GM18909 (cell line): ENCODE measurements at regions not wholly inside any gene's neighbourhood (a gene's known extent, or its start where the extent isn't known, plus 50 kb on each side); places are given as distances from the start of the nearest gene placed in this dataset.

Source experiments
- ATAC-seq: cut with Tn5 transposase; IDR thresholded peaks from one replicate; pipeline ENCODE4 v1.9.1; 2021; ENCODE audit warnings: mild to moderate bottlenecking; ENCODE audit not compliant: unreplicated experiment, poor library complexity

DNA sequence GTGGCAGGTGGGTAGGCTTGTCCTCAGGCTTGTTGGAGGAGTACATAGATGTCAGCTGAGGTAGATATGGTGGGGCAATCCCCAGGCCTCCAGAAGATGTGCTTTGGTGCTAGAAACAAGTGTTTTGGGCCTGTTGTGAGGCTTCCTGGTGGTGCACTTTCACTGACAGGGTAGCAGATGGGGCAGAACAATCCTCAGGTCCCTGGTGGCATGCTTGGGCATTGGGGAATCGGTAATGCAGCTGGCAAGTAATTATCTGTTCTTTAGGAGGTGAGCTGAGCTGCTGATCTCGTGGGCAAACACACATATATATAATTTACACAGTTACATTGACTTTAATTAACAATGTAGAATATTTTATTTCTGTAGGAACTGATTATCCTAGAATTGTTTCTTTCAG lies 458.7 kb downstream of the BMP2 start:
- no peak for ATAC-seq

- ATAC-seq = peak; percentile 97
Measured at GRCh38 chr20:7231303-7231702, 463.8 kb downstream of the BMP2 start.

DNA sequence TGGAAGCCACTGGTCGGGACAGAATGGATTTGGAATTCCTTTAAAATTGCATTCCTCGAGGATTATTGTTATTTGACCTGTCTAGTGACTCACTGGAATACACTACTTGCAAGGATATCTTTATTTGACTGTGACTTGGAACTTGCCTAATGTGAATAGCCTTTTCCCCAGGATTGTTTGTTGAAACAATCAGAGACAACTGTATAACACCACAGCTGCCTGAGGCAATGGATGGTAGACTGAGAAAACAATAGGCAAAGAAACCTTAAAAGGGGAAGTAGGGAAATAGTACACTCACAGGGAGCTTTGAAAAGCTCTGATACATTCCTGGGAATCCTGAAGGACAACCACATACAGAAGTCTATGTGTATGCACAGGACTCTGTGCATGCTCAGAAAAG lies 465.3 kb downstream of the BMP2 start:
- ATAC-seq = no peak

DNA sequence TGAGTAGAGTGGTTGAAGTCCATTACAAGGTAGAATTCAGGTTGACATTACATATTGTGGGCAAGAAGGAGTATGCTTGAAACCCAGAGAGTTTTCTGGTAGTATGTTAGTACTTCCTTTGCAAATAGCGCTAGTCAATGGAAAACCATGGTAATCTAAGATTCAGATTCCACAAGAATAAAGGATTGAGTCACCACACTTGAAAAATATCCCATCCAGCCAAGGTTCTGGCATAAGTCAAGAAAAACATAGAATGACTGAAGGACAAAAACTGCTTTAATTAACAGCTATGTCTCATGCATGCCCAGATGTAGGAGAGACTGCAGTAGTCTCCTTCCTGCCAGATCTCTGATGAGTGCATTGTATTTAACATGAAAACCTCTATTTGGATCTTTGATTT lies 469.8 kb downstream of the BMP2 start:
- ATAC-seq = no peak

- ATAC-seq = no peak
Measured at GRCh38 chr20:7240490-7240889, 473.0 kb downstream of the BMP2 start.

- no peak for ATAC-seq
Measured at GRCh38 chr20:7248281-7249201, 481.1 kb downstream of the BMP2 start.

- ATAC-seq = no peak
Measured at GRCh38 chr20:7250337-7250736, 482.9 kb downstream of the BMP2 start.

DNA sequence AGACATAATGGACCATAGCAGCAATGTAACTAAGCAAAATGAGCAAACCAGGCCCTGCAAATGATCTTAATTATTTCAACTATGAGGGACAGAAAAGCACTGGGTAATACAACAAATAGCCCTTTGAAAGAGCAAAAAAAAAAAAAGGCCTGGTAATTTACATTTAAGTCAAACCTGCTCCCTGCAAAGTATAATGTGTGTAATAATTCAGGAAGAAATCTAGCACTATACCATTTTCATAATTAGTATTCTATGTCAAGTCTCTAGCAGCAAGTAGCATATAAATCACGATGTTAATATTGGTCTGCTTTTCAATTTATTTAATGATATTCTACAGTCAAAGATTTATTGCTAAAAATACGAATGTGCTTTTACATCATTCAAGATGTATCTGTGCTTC lies 489.6 kb downstream of the BMP2 start:
- no peak for ATAC-seq

- no peak for ATAC-seq
Measured at GRCh38 chr20:7257692-7258466, 490.4 kb downstream of the BMP2 start.

- ATAC-seq = no peak
Measured at GRCh38 chr20:7262803-7263202, 495.3 kb downstream of the BMP2 start.

DNA sequence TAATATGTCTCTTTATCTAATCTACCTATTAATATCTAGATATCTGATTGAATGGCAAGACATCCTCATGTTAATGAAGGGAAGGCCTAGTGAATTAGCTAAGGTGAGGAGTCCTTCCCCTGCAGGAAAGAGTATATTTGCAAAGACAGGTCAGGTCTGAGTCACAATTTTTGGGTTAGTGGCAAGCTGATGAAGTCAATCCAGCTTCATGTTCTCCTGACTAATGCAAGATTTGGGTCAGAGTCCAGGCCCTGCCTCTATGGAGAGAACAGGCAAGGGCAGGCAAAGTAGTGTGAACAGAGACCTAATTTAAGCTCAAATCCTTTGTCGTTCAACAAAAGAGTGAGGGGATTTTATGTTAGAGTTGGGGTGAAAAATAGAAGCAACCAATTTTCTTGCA lies 496.7 kb downstream of the BMP2 start:
- no peak for ATAC-seq

GRCh38 chr20:7269452-7269851 lies 502.0 kb downstream of the BMP2 start:
- no peak for ATAC-seq

DNA sequence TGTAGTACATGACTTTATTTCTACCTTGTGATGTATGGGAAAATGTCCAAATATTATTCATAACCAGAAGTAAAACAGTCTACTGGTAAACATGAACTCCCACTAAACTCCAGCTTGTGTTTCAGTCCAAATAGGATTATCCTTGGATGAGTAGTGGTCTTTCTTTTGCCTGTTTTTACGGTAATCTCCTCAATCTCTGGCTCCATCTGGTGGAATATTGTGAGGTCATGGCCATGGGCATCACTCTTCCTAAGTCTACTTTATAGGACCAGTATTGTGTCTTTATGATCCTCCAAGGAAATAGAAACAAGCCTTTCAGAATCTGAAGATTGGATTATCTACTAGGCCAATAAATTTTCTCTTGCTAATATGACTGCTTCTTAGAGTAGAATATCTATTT lies 505.0 kb downstream of the BMP2 start:
- ATAC-seq = no peak

GRCh38 chr20:7274870-7275269 lies 507.4 kb downstream of the BMP2 start:
- ATAC-seq = no peak

- ATAC-seq = no peak
Measured at GRCh38 chr20:7275645-7276237, 508.3 kb downstream of the BMP2 start.

DNA sequence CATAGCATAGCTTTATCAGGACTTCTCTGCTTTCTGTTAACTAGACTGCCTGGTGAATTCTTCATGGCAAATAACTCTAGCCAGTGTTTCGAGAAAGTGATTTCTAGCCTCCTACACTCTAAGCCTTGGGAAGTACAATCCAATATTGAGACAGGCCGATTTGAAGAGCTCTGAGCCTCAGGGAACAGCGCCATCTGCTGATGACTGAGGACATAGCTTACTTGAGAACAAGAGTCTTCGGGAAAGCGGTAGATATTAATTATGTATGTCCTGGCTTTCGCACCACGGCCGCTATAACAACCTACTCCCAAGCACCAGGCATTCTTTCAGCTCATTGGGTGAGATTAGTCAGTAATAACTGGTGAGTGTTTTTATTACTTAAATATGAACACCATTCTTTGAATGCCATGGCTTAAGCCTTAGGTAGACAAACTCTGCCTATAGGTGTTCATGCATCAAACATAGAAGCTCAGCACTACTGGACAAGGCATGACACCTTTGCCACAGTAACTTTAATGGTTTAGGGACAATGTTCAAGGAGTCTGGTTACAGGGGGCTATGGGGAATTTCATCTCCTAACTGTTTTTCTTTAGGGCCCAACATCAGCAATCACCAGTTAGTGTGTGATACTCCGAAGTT lies 518.6 kb downstream of the BMP2 start:
- ATAC-seq = peak; percentile 85

DNA sequence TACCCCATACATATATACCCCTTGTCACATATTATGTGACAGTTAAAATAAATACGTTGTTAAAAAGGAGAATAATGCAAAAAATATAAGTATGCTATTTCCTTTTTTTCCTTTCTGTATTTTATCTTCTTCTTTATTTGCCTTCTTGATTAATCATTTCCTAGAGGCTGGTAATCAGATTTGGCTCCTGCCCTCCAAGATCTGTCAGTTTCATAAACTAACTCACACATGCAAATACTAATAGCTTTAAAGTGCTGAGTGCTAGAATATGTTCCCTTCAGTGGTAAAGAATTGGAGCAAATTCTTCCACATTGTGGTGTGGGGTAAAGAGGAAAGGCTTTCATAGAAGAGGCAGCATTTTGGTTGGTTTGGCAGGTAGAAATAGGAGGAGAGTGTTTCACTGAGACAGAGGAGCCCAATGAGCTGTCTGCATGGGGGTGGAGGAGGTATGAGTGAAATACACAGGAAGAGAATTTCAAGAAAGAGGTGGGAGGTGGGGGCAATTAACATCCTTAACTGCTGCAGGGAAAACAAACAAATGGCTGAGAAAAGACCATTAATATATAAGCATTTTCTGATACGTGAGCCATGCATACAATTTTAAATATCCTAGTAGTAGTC lies 523.9 kb downstream of the BMP2 start:
- ATAC-seq = no peak

- no peak for ATAC-seq
Measured at GRCh38 chr20:7291946-7292345, 524.5 kb downstream of the BMP2 start.

GRCh38 chr20:7294816-7295360 lies 527.4 kb downstream of the BMP2 start:
- no peak for ATAC-seq

GRCh38 chr20:7301807-7302206 lies 534.3 kb downstream of the BMP2 start:
- ATAC-seq = no peak
